Suprapubic skin (tissue), 4 donors: ENCODE measurements at regions not wholly inside any gene's neighbourhood (a gene's known extent, or its start where the extent isn't known, plus 50 kb on each side); places are given as distances from the start of the nearest gene placed in this dataset.

Source experiments
- DNase-seq, 2 donors: peaks; one replicate each; pipeline ENCODE4 v3.0.0-alpha.2; 2019; ENCODE audit warnings: low spot score in 2 of 2
- H3K27ac ChIP-seq: fragments of 200-600 bp; sonication (generic); one replicate; pipeline ENCODE4 v1.5.1; 2019
- H3K27me3 ChIP-seq: fragments of 200-600 bp; sonication (generic); one replicate; pipeline ENCODE4 v1.5.1; 2019
- H3K36me3 ChIP-seq: fragments of 200-600 bp; sonication (generic); one replicate; pipeline ENCODE4 v1.5.1; 2019
- H3K4me1 ChIP-seq: fragments of 200-600 bp; sonication (generic); one replicate; pipeline ENCODE4 v1.5.1; 2019
- H3K4me3 ChIP-seq: fragments of 200-600 bp; sonication (generic); one replicate; pipeline ENCODE4 v1.5.1; 2019; ENCODE audit warnings: mild to moderate bottlenecking
- H3K9me3 ChIP-seq: fragments of 200-600 bp; sonication (generic); one replicate; pipeline ENCODE4 v1.5.1; 2019
- CTCF ChIP-seq, 2 donors: fragments of 200-600 bp in 1 of 2; fragments of 450-650 bp in 1 of 2; sonication (generic) in 1 of 2; IDR thresholded peaks; one replicate each; pipeline ENCODE4 v1.5.1; 2016 to 2019; ENCODE audit warnings: antibody characterized with exemption in 2 of 2, mild to moderate bottlenecking in 1 of 2, moderate library complexity in 1 of 2
- EP300 ChIP-seq: sonication (generic); formaldehyde crosslinking; IDR thresholded peaks from one replicate; pipeline ENCODE4 v1.6.1; 2017; ENCODE audit warnings: antibody characterized with exemption
- POLR2A ChIP-seq, 2 donors: fragments of 450-650 bp; IDR thresholded peaks; one replicate each; pipeline ENCODE4 v1.6.1; 2017; ENCODE audit warnings: antibody characterized with exemption in 2 of 2, mild to moderate bottlenecking in 2 of 2, moderate library complexity in 2 of 2
- POLR2AphosphoS5 ChIP-seq, 3 donors: sonication (generic); formaldehyde crosslinking; IDR thresholded peaks; one replicate each; pipeline ENCODE4 v1.6.1; 2017; ENCODE audit warnings: antibody characterized with exemption in 3 of 3
- WGBS: methylation state at CpG from one replicate; pipeline ENCODE4 v1.1.5; 2018; 5-methylcytosine and 5-hydroxymethylcytosine counted together

- H3K27ac ChIP-seq = no peak overlapping the region
- WGBS = 91% methylated on average over 8 of the region's 8 CpGs
- DNase-seq = no peak
- H3K9me3 ChIP-seq = no peaks in the 10 kb centered on the region
- no peak overlapping the region for H3K4me3 ChIP-seq
- H3K27me3 ChIP-seq = no peaks in the 10 kb centered on the region
- TF ChIP-seq CTCF (IDR thresholded peaks at IDR 0.05) = no peak
- no peak for TF ChIP-seq EP300
- no peak for TF ChIP-seq POLR2A (IDR thresholded peaks at IDR 0.05)
- TF ChIP-seq POLR2AphosphoS5 (IDR thresholded peaks at IDR 0.05) = no peak
- no peaks in the 10 kb centered on the region for H3K36me3 ChIP-seq
- no peaks in the 10 kb centered on the region for H3K4me1 ChIP-seq
Measured at GRCh38 chr11:134624166-134624920, 212.3 kb upstream of the B3GAT1 start.

- no peak overlapping the region for H3K27ac ChIP-seq
- 90% methylated on average over 5 of the region's 5 CpGs for WGBS
- H3K36me3 ChIP-seq = no peaks in the 10 kb centered on the region
- H3K4me3 ChIP-seq = no peak overlapping the region
- no peaks in the 10 kb centered on the region for H3K9me3 ChIP-seq
- no peak for TF ChIP-seq POLR2A (IDR thresholded peaks at IDR 0.05)
- no peak for TF ChIP-seq EP300
- no peak for TF ChIP-seq POLR2AphosphoS5 (IDR thresholded peaks at IDR 0.05)
- no peak for TF ChIP-seq CTCF (IDR thresholded peaks at IDR 0.05)
- H3K4me1 ChIP-seq = no peaks in the 10 kb centered on the region
- H3K27me3 ChIP-seq = no peaks in the 10 kb centered on the region
- DNase-seq = no peak
Measured at GRCh38 chr11:134623711-134624110, 211.7 kb upstream of the B3GAT1 start.

GRCh38 chr11:134622458-134622857 lies 210.4 kb upstream of the B3GAT1 start:
- H3K4me1 ChIP-seq = no peaks in the 10 kb centered on the region
- no peaks in the 10 kb centered on the region for H3K36me3 ChIP-seq
- H3K27ac ChIP-seq = no peak overlapping the region
- WGBS = 91% methylated on average over 6 of the region's 6 CpGs
- DNase-seq = no peak
- no peaks in the 10 kb centered on the region for H3K9me3 ChIP-seq
- no peak overlapping the region for H3K4me3 ChIP-seq
- TF ChIP-seq POLR2AphosphoS5 (IDR thresholded peaks at IDR 0.05) (no peak), POLR2A (IDR thresholded peaks at IDR 0.05) (no peak), EP300 (no peak), CTCF (IDR thresholded peaks at IDR 0.05) (no peak)
- H3K27me3 ChIP-seq = no peaks in the 10 kb centered on the region

GRCh38 chr11:134617360-134617759 lies 205.3 kb upstream of the B3GAT1 start:
- Histone ChIP-seq H3K4me1 (no peaks in the 10 kb centered on the region), H3K9me3 (no peaks in the 10 kb centered on the region), H3K4me3 (no peak overlapping the region), H3K27ac (no peak overlapping the region), H3K36me3 (no peaks in the 10 kb centered on the region), H3K27me3 (no peaks in the 10 kb centered on the region)
- WGBS = 71% methylated on average over 4 of the region's 9 CpGs
- TF ChIP-seq EP300 (no peak), POLR2A (IDR thresholded peaks at IDR 0.05) (no peak)
- DNase-seq = no peak

GRCh38 chr11:134616038-134616437 lies 204.0 kb upstream of the B3GAT1 start:
- no peak overlapping the region for H3K27ac ChIP-seq
- TF ChIP-seq POLR2AphosphoS5 (IDR thresholded peaks at IDR 0.05) (no peak), EP300 (no peak)
- H3K4me1 ChIP-seq = no peaks in the 10 kb centered on the region
- no peaks in the 10 kb centered on the region for H3K36me3 ChIP-seq
- no peak overlapping the region for H3K4me3 ChIP-seq
- no peaks in the 10 kb centered on the region for H3K27me3 ChIP-seq
- 84% methylated on average over 8 of the region's 8 CpGs for WGBS
- no peak for DNase-seq
- H3K9me3 ChIP-seq = no peaks in the 10 kb centered on the region

GRCh38 chr11:134615041-134615615 lies 203.1 kb upstream of the B3GAT1 start:
- WGBS = 88% methylated on average over 5 of the region's 5 CpGs
- Histone ChIP-seq H3K4me1 (no peaks in the 10 kb centered on the region), H3K4me3 (no peak overlapping the region), H3K27ac (no peak overlapping the region), H3K36me3 (no peaks in the 10 kb centered on the region), H3K27me3 (no peaks in the 10 kb centered on the region), H3K9me3 (no peaks in the 10 kb centered on the region)
- DNase-seq = no peak
- TF ChIP-seq EP300 = no peak
- no peak for TF ChIP-seq POLR2AphosphoS5 (IDR thresholded peaks at IDR 0.05)
- TF ChIP-seq POLR2A (IDR thresholded peaks at IDR 0.05) = no peak
- TF ChIP-seq CTCF (IDR thresholded peaks at IDR 0.05) = no peak
